Pancreas (tissue), 10 donors: ENCODE measurements at regions not wholly inside any gene's neighbourhood (a gene's known extent, or its start where the extent isn't known, plus 50 kb on each side); places are given as distances from the start of the nearest gene placed in this dataset.
"Not testable (repeated sequence)": the region's sequence is repeated elsewhere in the genome, so short reads cannot be mapped to it uniquely, and the experiment has no call there.

ENCODE experiments used
- ATAC-seq, 4 donors: fragments of 200-7000 bp; cut with Tn5 transposase; one replicate each; pipeline versions ENCODE4 v1.8.0 to v1.9.1; 2020; ENCODE audit warnings: mild to moderate bottlenecking in 4 of 4, moderate library complexity in 4 of 4
- DNase-seq, 6 donors: peaks; one replicate each; pipeline ENCODE4 v3.0.0-alpha.2; 2020
- FAIRE-seq: peaks from 2 replicates; lab custom pipeline; 2012; peaks lifted over from hg19 to GRCh38; lab: Jason Lieb, UNC
- H3K27ac ChIP-seq, 4 donors: fragments of 200-600 bp; sonication (generic); 1 replicate in 3 of 4; 2 replicates in 1 of 4; pipeline versions ENCODE4 v1.5.0 to v1.8.0; 2020
- H3K27me3 ChIP-seq, 4 donors: fragments of 200-600 bp; one replicate each; pipeline ENCODE4 v1.8.0; 2021
- H3K36me3 ChIP-seq, 3 donors: fragments of 200-600 bp; sonication (generic) in 1 of 3; one replicate each; pipeline versions ENCODE4 v1.5.0 to v1.8.0; 2020 to 2021
- H3K4me1 ChIP-seq, 3 donors: fragments of 200-600 bp; one replicate each; pipeline ENCODE4 v1.8.0; 2021
- H3K4me3 ChIP-seq, 4 donors: fragments of 200-600 bp; sonication (generic) in 2 of 4; one replicate each; pipeline versions ENCODE4 v1.5.0 to v1.8.0; 2020 to 2021
- H3K9me3 ChIP-seq, 4 donors: fragments of 200-600 bp; one replicate each; pipeline ENCODE4 v1.8.0; 2021
- WGBS, 2 donors: extraction: QIAGEN DNeasy Blood & Tissue Kit; methylation state at CpG; one replicate each; pipeline ENCODE4 v1.1.7; 2013; 5-methylcytosine and 5-hydroxymethylcytosine counted together
- intact Hi-C, 3 donors: fragments of 100-400 bp; cut with DNase I; formaldehyde crosslinking; loops; one replicate each; pipeline versions ENCODE4 v1.11.1 to v1.14.2; 2022
- TF ChIP-seq, protein P1 (sequence below), 4 donors: fragments of 200-600 bp; sonication (generic) in 3 of 4; IDR thresholded peaks; one replicate each; pipeline versions ENCODE4 v1.5.0 to v1.8.0; 2021; ENCODE audit warnings: antibody characterized with exemption in 4 of 4
- donor health status: healthy with polysubstance abuse.
- donor health status: DM: no; HTN: no; CAD: no; lungs with moderate emphysema.
- donor health status: DM: no; HTN: no; CAD: no.
- donor health status: control.
- donor health status: control.
- donor health status: Bipolar disorder and iron deficiency.
- donor health status: DM: yes; HTN: yes; CAD: no.
- donor health status: DM: no; HTN: no; CAD: no.
- donor health status: DM: no; HTN: no; CAD: no.
- donor health status: DM: yes; HTN: yes; CAD: no.

DNA sequence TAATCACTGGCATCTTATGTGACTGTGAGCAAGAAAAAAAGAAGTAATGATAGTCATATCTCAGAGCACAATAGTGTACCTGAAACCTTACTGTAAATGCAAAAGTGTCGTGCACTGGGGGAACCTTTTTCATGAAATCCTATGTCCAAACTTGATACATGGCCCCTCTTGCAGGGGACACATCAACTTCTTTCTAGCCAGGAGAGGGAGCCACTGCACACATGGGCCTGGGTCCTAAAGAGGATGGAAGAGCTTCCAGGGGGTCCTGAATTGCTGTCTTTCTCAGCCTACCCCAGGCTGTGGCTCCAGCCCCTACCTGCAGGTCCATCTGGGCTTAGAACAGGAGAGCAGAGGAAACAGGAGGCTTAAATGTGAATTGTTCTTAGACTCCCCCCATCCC, 165.7 kb downstream of the SOD2 start:
- Histone ChIP-seq H3K9me3 (no peaks in the 10 kb centered on the region), H3K4me1 (no peaks in the 10 kb centered on the region), H3K27ac (no peak overlapping the region), H3K36me3 (no peaks in the 10 kb centered on the region), H3K4me3 (no peak overlapping the region), H3K27me3 (no peaks in the 10 kb centered on the region)
- DNase-seq (no peak), ATAC-seq (no peak), FAIRE-seq (no peak)
- TF ChIP-seq, protein P1, sequence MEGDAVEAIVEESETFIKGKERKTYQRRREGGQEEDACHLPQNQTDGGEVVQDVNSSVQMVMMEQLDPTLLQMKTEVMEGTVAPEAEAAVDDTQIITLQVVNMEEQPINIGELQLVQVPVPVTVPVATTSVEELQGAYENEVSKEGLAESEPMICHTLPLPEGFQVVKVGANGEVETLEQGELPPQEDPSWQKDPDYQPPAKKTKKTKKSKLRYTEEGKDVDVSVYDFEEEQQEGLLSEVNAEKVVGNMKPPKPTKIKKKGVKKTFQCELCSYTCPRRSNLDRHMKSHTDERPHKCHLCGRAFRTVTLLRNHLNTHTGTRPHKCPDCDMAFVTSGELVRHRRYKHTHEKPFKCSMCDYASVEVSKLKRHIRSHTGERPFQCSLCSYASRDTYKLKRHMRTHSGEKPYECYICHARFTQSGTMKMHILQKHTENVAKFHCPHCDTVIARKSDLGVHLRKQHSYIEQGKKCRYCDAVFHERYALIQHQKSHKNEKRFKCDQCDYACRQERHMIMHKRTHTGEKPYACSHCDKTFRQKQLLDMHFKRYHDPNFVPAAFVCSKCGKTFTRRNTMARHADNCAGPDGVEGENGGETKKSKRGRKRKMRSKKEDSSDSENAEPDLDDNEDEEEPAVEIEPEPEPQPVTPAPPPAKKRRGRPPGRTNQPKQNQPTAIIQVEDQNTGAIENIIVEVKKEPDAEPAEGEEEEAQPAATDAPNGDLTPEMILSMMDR (IDR thresholded peaks at IDR 0.05): no peak
- WGBS, 2 donors: 78 to 96% methylated on average over 1 of the region's 1 CpG
- intact Hi-C loops: no loop called here

- DNase-seq (no peak), ATAC-seq (no peak), FAIRE-seq (no peak)
- H3K27me3 ChIP-seq: no peaks in the 10 kb centered on the region
- intact Hi-C loops: no loop called here
- whole genome bisulfite sequencing, 2 donors: 62 to 68% methylated on average over 9 of the region's 9 CpGs
- no peaks in the 10 kb centered on the region for H3K36me3 ChIP-seq
- no peak overlapping the region for H3K27ac ChIP-seq
- H3K9me3 ChIP-seq: no peaks in the 10 kb centered on the region
- H3K4me3 ChIP-seq: no peak overlapping the region
- H3K4me1 ChIP-seq: no peaks in the 10 kb centered on the region
- TF ChIP-seq, protein P1 (IDR thresholded peaks at IDR 0.05): no peak
Observed at GRCh38 chr6:159525445-159526025, 167.5 kb downstream of the SOD2 start.

- ATAC-seq: no peak
- TF ChIP-seq, protein P1 (IDR thresholded peaks at IDR 0.05): no peak
- Histone ChIP-seq H3K27me3 (no peaks in the 10 kb centered on the region), H3K4me1 (no peaks in the 10 kb centered on the region), H3K36me3 (no peaks in the 10 kb centered on the region), H3K9me3 (no peaks in the 10 kb centered on the region), H3K4me3 (no peak overlapping the region), H3K27ac (no peak overlapping the region)
- WGBS, 2 donors: 77 to 83% methylated on average over 4 of the region's 4 CpGs
- FAIRE-seq: no peak
- intact Hi-C loops: no loop called here
- no peak for DNase-seq
Observed at GRCh38 chr6:159522877-159523547, 170.0 kb downstream of the SOD2 start.

GRCh38 chr6:159521962-159522361, 171.1 kb downstream of the SOD2 start:
- DNase-seq (no peak), ATAC-seq (no peak), FAIRE-seq (no peak)
- Histone ChIP-seq H3K27ac (no peak overlapping the region), H3K27me3 (no peaks in the 10 kb centered on the region), H3K4me1 (no peaks in the 10 kb centered on the region), H3K9me3 (no peaks in the 10 kb centered on the region), H3K4me3 (no peak overlapping the region), H3K36me3 (no peaks in the 10 kb centered on the region)
- intact Hi-C loops: no loop called here
- TF ChIP-seq, protein P1 (IDR thresholded peaks at IDR 0.05): no peak

DNA sequence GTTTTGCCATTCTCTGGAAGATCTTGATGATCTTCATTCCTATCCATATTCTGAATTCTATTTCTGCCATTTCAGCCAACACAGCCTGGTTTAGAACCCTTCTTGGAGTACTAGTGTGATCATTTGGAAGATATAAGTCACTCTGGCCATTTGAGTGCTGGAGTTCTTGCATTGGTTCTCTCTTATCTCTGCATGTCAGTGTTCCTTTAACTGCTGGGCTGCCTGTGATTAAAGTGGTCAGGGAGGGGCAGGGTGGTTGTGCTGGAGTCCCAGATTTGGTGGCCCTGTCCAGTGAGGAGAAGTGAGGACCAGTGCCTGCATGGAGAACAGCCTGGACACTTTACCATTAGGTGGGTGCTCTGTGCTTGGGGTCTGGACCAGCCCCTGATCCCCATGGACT, 173.0 kb downstream of the SOD2 start:
- FAIRE-seq (no peak), DNase-seq (no peak), ATAC-seq (no peak)
- H3K36me3 ChIP-seq: no peaks in the 10 kb centered on the region
- intact Hi-C loops: no loop called here
- no peaks in the 10 kb centered on the region for H3K9me3 ChIP-seq
- no peak overlapping the region for H3K4me3 ChIP-seq
- no peak overlapping the region for H3K27ac ChIP-seq
- H3K4me1 ChIP-seq: no peaks in the 10 kb centered on the region
- TF ChIP-seq, protein P1 (IDR thresholded peaks at IDR 0.05): no peak
- no peaks in the 10 kb centered on the region for H3K27me3 ChIP-seq

- DNase-seq, ATAC-seq, intact Hi-C loops, H3K4me3 ChIP-seq, FAIRE-seq, H3K4me1 ChIP-seq, H3K36me3 ChIP-seq, H3K9me3 ChIP-seq, H3K27me3 ChIP-seq, H3K27ac ChIP-seq: not testable (repeated sequence)
- WGBS, 2 donors: 77 to 80% methylated on average over 3 of the region's 3 CpGs
Observed at GRCh38 chr6:159515811-159516210, 177.2 kb downstream of the SOD2 start.
